ENCODE measurements at regions not wholly inside any gene's neighbourhood (a gene's known extent, or its start where the extent isn't known, plus 50 kb on each side); places are given as distances from the start of the nearest gene placed in this dataset.

- TF ChIP-seq, protein P1, sequence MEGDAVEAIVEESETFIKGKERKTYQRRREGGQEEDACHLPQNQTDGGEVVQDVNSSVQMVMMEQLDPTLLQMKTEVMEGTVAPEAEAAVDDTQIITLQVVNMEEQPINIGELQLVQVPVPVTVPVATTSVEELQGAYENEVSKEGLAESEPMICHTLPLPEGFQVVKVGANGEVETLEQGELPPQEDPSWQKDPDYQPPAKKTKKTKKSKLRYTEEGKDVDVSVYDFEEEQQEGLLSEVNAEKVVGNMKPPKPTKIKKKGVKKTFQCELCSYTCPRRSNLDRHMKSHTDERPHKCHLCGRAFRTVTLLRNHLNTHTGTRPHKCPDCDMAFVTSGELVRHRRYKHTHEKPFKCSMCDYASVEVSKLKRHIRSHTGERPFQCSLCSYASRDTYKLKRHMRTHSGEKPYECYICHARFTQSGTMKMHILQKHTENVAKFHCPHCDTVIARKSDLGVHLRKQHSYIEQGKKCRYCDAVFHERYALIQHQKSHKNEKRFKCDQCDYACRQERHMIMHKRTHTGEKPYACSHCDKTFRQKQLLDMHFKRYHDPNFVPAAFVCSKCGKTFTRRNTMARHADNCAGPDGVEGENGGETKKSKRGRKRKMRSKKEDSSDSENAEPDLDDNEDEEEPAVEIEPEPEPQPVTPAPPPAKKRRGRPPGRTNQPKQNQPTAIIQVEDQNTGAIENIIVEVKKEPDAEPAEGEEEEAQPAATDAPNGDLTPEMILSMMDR (IDR thresholded peaks at IDR 0.05; ENCODE audit: insufficient read depth, low read length): no peak
- TF ChIP-seq, protein P2, sequence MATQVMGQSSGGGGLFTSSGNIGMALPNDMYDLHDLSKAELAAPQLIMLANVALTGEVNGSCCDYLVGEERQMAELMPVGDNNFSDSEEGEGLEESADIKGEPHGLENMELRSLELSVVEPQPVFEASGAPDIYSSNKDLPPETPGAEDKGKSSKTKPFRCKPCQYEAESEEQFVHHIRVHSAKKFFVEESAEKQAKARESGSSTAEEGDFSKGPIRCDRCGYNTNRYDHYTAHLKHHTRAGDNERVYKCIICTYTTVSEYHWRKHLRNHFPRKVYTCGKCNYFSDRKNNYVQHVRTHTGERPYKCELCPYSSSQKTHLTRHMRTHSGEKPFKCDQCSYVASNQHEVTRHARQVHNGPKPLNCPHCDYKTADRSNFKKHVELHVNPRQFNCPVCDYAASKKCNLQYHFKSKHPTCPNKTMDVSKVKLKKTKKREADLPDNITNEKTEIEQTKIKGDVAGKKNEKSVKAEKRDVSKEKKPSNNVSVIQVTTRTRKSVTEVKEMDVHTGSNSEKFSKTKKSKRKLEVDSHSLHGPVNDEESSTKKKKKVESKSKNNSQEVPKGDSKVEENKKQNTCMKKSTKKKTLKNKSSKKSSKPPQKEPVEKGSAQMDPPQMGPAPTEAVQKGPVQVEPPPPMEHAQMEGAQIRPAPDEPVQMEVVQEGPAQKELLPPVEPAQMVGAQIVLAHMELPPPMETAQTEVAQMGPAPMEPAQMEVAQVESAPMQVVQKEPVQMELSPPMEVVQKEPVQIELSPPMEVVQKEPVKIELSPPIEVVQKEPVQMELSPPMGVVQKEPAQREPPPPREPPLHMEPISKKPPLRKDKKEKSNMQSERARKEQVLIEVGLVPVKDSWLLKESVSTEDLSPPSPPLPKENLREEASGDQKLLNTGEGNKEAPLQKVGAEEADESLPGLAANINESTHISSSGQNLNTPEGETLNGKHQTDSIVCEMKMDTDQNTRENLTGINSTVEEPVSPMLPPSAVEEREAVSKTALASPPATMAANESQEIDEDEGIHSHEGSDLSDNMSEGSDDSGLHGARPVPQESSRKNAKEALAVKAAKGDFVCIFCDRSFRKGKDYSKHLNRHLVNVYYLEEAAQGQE (IDR thresholded peaks at IDR 0.05; ENCODE audit: insufficient replicate concordance, low read depth): no peak
- TF ChIP-seq POLR2AphosphoS5 (IDR thresholded peaks at IDR 0.05; ENCODE audit: low read depth) (no peak), SPI1 (IDR thresholded peaks at IDR 0.05; ENCODE audit: borderline replicate concordance, low read depth) (no peak), GABPA (IDR thresholded peaks at IDR 0.05; ENCODE audit: low read depth) (no peak)
- Histone ChIP-seq H3K27me3 (ENCODE audit: insufficient read depth, poor library complexity, severe bottlenecking) (no peaks in the 10 kb centered on the region), H3K27ac (replicated peaks) (no peak overlapping the region), H3K4me3 (replicated peaks; ENCODE audit: insufficient read depth, low read length) (no peak overlapping the region)
- DNase-seq (ENCODE audit: low read depth in 1 of 2, low spot score in 1 of 2): no peak
Measured at GRCh38 chr1:88502886-88503285, 181.2 kb upstream of the PKN2 start.

DNA sequence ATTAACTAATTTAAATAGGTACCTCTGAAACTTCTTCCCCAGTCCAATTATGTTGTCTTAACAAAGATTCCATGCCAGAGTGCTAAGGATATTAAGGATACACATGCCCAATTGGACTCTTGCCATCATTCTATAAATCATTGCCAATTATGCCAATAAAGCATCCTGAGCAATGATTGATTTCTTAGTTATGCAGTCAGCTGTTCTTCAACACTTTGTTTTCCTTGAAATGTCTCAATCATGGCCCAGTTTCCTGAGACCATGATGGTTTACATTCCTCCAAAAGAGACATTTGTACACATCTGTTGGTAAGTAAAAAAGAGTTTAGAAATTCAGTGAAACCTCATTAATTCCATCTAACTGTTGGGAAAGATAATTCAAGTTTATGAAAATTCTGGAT lies 180.4 kb upstream of the PKN2 start:
- H3K4me3 ChIP-seq (replicated peaks; ENCODE audit: insufficient read depth, low read length): no peak overlapping the region
- no peak overlapping the region for H3K27ac ChIP-seq (replicated peaks)
- TF ChIP-seq GABPA (IDR thresholded peaks at IDR 0.05; ENCODE audit: low read depth) (no peak), POLR2AphosphoS5 (IDR thresholded peaks at IDR 0.05; ENCODE audit: low read depth) (no peak), SPI1 (IDR thresholded peaks at IDR 0.05; ENCODE audit: borderline replicate concordance, low read depth) (no peak)
- TF ChIP-seq, protein P2 (IDR thresholded peaks at IDR 0.05; ENCODE audit: insufficient replicate concordance, low read depth): no peak
- TF ChIP-seq, protein P1 (IDR thresholded peaks at IDR 0.05; ENCODE audit: insufficient read depth, low read length): no peak
- no peaks in the 10 kb centered on the region for H3K27me3 ChIP-seq (ENCODE audit: insufficient read depth, poor library complexity, severe bottlenecking)
- DNase-seq (ENCODE audit: low read depth in 1 of 2, low spot score in 1 of 2): no peak

GRCh38 chr1:88504601-88505000 lies 179.5 kb upstream of the PKN2 start:
- Histone ChIP-seq H3K27me3 (ENCODE audit: insufficient read depth, poor library complexity, severe bottlenecking) (no peaks in the 10 kb centered on the region), H3K27ac (replicated peaks) (no peak overlapping the region), H3K4me3 (replicated peaks; ENCODE audit: insufficient read depth, low read length) (no peak overlapping the region)
- no peak for DNase-seq (ENCODE audit: low read depth in 1 of 2, low spot score in 1 of 2)
- TF ChIP-seq GABPA (IDR thresholded peaks at IDR 0.05; ENCODE audit: low read depth): no peak
- TF ChIP-seq, protein P1 (IDR thresholded peaks at IDR 0.05; ENCODE audit: insufficient read depth, low read length): no peak
- no peak for TF ChIP-seq POLR2AphosphoS5 (IDR thresholded peaks at IDR 0.05; ENCODE audit: low read depth)
- TF ChIP-seq, protein P2 (IDR thresholded peaks at IDR 0.05; ENCODE audit: insufficient replicate concordance, low read depth): no peak
- no peak for TF ChIP-seq SPI1 (IDR thresholded peaks at IDR 0.05; ENCODE audit: borderline replicate concordance, low read depth)

All from HL-60 (cell line).